OCI-LY3 (cell line): ENCODE measurements at regions not wholly inside any gene's neighbourhood (a gene's known extent, or its start where the extent isn't known, plus 50 kb on each side); places are given as distances from the start of the nearest gene placed in this dataset.

Experiments
- CTCF ChIP-seq: fragments of 200-600, 300-600 bp; sonication (generic); IDR thresholded peaks from 2 replicates; pipeline ENCODE4 v1.5.1; 2014; ENCODE audit warnings: antibody characterized with exemption, low read length, low read depth
- EZH2phosphoT487 ChIP-seq: fragments of 200-600 bp; shearing (Covaris generic); IDR thresholded peaks from 2 replicates; pipeline ENCODE4 v1.6.1; 2018; ENCODE audit warnings: antibody characterized with exemption, mixed run types, low read depth

- TF ChIP-seq CTCF (no peak), EZH2phosphoT487 (no peak)
Measured at GRCh38 chr1:82628887-82629286, 828.2 kb downstream of the ADGRL2 start.
